ENCODE measurements at regions not wholly inside any gene's neighbourhood (a gene's known extent, or its start where the extent isn't known, plus 50 kb on each side); places are given as distances from the start of the nearest gene placed in this dataset.

DNA sequence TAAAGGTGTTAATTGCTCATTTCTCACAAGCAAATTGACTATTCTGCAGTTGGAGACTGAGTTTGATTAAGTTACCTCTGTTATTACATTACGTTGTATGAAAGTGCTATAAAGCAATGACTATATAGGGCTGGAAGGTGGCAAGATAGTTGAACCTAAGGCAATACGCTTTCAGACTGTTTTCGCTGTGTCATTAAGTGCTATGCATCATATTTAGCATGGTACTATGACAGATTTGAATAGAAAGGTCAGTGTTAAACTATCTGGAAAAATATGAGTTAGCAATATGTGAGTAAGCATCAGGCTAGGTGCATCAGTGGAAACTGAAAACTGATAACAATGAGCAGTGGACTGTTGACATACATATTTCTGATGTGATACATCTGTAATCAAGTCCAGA is 206.0 kb upstream of the ARHGAP24 start:
- no peak for TF ChIP-seq POLR2A (IDR thresholded peaks at IDR 0.05)
- TF ChIP-seq POLR2AphosphoS5 (IDR thresholded peaks at IDR 0.05), result no peak
- TF ChIP-seq EP300 (IDR thresholded peaks at IDR 0.05), result no peak

Measured in stomach (tissue), 4 donors.